ENCODE measurements at regions not wholly inside any gene's neighbourhood (a gene's known extent, or its start where the extent isn't known, plus 50 kb on each side); places are given as distances from the start of the nearest gene placed in this dataset.

DNA sequence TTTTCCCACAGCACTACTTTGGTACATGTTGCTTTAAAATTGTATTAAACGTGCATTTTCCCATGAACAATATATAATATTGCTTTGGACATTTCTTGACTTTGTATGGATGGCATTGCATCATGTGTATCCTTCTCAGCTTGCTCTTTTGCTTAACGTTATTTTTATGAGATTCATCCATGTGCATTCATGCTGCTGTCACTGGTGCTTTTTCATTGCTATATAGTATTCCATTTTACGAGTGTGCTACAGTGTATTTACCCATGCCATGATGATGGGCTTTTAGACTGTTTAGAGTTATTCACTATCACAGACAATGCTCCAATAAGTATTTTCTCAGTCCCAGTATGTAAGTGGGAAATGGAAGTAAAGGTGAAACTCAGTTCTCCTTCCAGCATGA is 195.2 kb upstream of the COX10 start:
- Histone ChIP-seq H3K9ac (ENCODE audit: low read length) (no peak overlapping the region), H3K4me1 (ENCODE audit: control insufficient read depth in 2 of 2, insufficient read depth in 2 of 2, low read length in 2 of 2) (no peaks in the 10 kb centered on the region), H3K27ac (ENCODE audit: low read length in 2 of 2) (no peak overlapping the region), H4K20me1 (ENCODE audit: control insufficient read depth, insufficient read depth, low read length, poor library complexity, severe bottlenecking) (no peaks in the 10 kb centered on the region), H2AFZ (ENCODE audit: insufficient read depth, low read depth, low read length, poor library complexity, severe bottlenecking) (no peak overlapping the region), H3K36me3 (replicated peaks in 1 of 2; ENCODE audit: control extremely low read depth in 1 of 2, control insufficient read depth in 1 of 2, extremely low read depth in 1 of 2, insufficient read depth in 2 of 2, low read length in 1 of 2) (no peaks in the 10 kb centered on the region), H3K4me3 (ENCODE audit: control extremely low read depth in 1 of 5, extremely low read depth in 1 of 5, insufficient read depth in 1 of 5, low read depth in 2 of 5, low read length in 4 of 5) (no peak overlapping the region), H3K9me3 (ENCODE audit: control extremely low read depth in 1 of 3, control insufficient read depth in 2 of 3, insufficient read depth in 1 of 3, low read length in 2 of 3) (peaks cover 0 to 2% (median 0%) of the 10 kb centered on the region in 3 donors), H3K79me2 (ENCODE audit: control insufficient read depth, insufficient read depth, low read length) (no peaks in the 10 kb centered on the region), H3K4me2 (replicated peaks; ENCODE audit: low read depth, low read length, poor library complexity, severe bottlenecking) (no peak overlapping the region), H3K27me3 (replicated peaks in 1 of 4; ENCODE audit: control extremely low read depth in 1 of 4, control insufficient read depth in 3 of 4, insufficient read depth in 4 of 4, low read length in 3 of 4) (no peaks in the 10 kb centered on the region)
- H3K4me3 Mint-ChIP-seq: no peak overlapping the region
- no CpG with 5 or more reads among the region's 3 CpGs for WGBS (ENCODE audit: insufficient coverage)
- intact Hi-C loops (cut with micrococcal nuclease): no loop called here
- POLR2A ChIA-PET: no interaction called here
- no peak for DNase-seq
- no peaks in the 10 kb centered on the region for H3K27me3 Mint-ChIP-seq
- no peaks in the 10 kb centered on the region for H3K4me1 Mint-ChIP-seq
- H3K27ac Mint-ChIP-seq: no peak overlapping the region
- no peak for ATAC-seq (ENCODE audit: low read depth)
- no peak for TF ChIP-seq EZH2 (IDR thresholded peaks at IDR 0.05; ENCODE audit: borderline replicate concordance, insufficient read depth, low read depth, low read length, poor library complexity, severe bottlenecking)
- TF ChIP-seq, protein P1, sequence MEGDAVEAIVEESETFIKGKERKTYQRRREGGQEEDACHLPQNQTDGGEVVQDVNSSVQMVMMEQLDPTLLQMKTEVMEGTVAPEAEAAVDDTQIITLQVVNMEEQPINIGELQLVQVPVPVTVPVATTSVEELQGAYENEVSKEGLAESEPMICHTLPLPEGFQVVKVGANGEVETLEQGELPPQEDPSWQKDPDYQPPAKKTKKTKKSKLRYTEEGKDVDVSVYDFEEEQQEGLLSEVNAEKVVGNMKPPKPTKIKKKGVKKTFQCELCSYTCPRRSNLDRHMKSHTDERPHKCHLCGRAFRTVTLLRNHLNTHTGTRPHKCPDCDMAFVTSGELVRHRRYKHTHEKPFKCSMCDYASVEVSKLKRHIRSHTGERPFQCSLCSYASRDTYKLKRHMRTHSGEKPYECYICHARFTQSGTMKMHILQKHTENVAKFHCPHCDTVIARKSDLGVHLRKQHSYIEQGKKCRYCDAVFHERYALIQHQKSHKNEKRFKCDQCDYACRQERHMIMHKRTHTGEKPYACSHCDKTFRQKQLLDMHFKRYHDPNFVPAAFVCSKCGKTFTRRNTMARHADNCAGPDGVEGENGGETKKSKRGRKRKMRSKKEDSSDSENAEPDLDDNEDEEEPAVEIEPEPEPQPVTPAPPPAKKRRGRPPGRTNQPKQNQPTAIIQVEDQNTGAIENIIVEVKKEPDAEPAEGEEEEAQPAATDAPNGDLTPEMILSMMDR (IDR thresholded peaks at IDR 0.05): no peak
- CTCF ChIA-PET: no interaction called here
- H3K9me3 Mint-ChIP-seq (ENCODE audit: insufficient read depth): no peaks in the 10 kb centered on the region

DNA sequence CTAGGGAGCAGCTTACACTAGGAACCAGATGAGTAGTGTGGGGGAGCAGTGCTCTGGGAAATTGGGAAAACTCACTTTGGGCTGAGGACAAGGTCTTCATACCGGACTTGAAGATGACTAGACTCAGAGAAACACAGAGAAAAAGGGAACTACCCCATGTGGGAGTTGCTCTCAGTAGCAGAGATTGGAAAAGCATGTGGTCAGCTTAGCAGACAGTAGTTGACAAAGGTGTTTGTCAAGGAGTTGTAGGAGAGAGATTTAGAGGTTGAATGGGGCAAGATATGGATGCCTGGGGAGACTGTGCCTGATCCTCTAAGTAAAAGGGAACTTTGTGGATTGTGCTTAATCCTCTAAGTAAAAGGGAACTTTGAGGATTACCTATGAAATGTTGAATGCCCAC is 194.5 kb upstream of the COX10 start:
- H3K27ac Mint-ChIP-seq: peak overlapping the region; percentile 21
- H3K4me2 ChIP-seq (replicated peaks; ENCODE audit: low read depth, low read length, poor library complexity, severe bottlenecking): no peak overlapping the region
- ATAC-seq (ENCODE audit: low read depth): no peak
- TF ChIP-seq, protein P1 (IDR thresholded peaks at IDR 0.05): no peak
- TF ChIP-seq EZH2 (IDR thresholded peaks at IDR 0.05; ENCODE audit: borderline replicate concordance, insufficient read depth, low read depth, low read length, poor library complexity, severe bottlenecking): no peak
- intact Hi-C loops (cut with micrococcal nuclease): no loop called here
- peaks cover 0 to 2% (median 0%) of the 10 kb centered on the region in 3 donors for H3K9me3 ChIP-seq (ENCODE audit: control extremely low read depth in 1 of 3, control insufficient read depth in 2 of 3, insufficient read depth in 1 of 3, low read length in 2 of 3)
- H3K9me3 Mint-ChIP-seq (ENCODE audit: insufficient read depth): no peaks in the 10 kb centered on the region
- H3K79me2 ChIP-seq (ENCODE audit: control insufficient read depth, insufficient read depth, low read length): no peaks in the 10 kb centered on the region
- no peak overlapping the region for H3K27ac ChIP-seq (ENCODE audit: low read length in 2 of 2)
- no peak overlapping the region for H2AFZ ChIP-seq (ENCODE audit: insufficient read depth, low read depth, low read length, poor library complexity, severe bottlenecking)
- no peaks in the 10 kb centered on the region for H3K36me3 ChIP-seq (replicated peaks in 1 of 2; ENCODE audit: control extremely low read depth in 1 of 2, control insufficient read depth in 1 of 2, extremely low read depth in 1 of 2, insufficient read depth in 2 of 2, low read length in 1 of 2)
- H3K4me1 ChIP-seq (ENCODE audit: control insufficient read depth in 2 of 2, insufficient read depth in 2 of 2, low read length in 2 of 2): no peaks in the 10 kb centered on the region
- DNase-seq: no peak
- ChIA-PET CTCF (no interaction called here), POLR2A (no interaction called here)
- H3K4me1 Mint-ChIP-seq: no peaks in the 10 kb centered on the region
- H3K4me3 Mint-ChIP-seq: no peak overlapping the region
- WGBS (ENCODE audit: insufficient coverage): 75% methylated on average over 1 of the region's 1 CpG
- no peak overlapping the region for H3K4me3 ChIP-seq (ENCODE audit: control extremely low read depth in 1 of 5, extremely low read depth in 1 of 5, insufficient read depth in 1 of 5, low read depth in 2 of 5, low read length in 4 of 5)
- no peaks in the 10 kb centered on the region for H4K20me1 ChIP-seq (ENCODE audit: control insufficient read depth, insufficient read depth, low read length, poor library complexity, severe bottlenecking)
- no peaks in the 10 kb centered on the region for H3K27me3 ChIP-seq (replicated peaks in 1 of 4; ENCODE audit: control extremely low read depth in 1 of 4, control insufficient read depth in 3 of 4, insufficient read depth in 4 of 4, low read length in 3 of 4)
- no peak overlapping the region for H3K9ac ChIP-seq (ENCODE audit: low read length)
- no peaks in the 10 kb centered on the region for H3K27me3 Mint-ChIP-seq

Measured in B cell (primary cell).